Right kidney (tissue), 1 donor: ENCODE measurements at regions not wholly inside any gene's neighbourhood (a gene's known extent, or its start where the extent isn't known, plus 50 kb on each side); places are given as distances from the start of the nearest gene placed in this dataset.

ENCODE experiments used
- DNase-seq: peaks from one replicate; pipeline ENCODE4 v3.0.0-alpha.2; 2016

DNA sequence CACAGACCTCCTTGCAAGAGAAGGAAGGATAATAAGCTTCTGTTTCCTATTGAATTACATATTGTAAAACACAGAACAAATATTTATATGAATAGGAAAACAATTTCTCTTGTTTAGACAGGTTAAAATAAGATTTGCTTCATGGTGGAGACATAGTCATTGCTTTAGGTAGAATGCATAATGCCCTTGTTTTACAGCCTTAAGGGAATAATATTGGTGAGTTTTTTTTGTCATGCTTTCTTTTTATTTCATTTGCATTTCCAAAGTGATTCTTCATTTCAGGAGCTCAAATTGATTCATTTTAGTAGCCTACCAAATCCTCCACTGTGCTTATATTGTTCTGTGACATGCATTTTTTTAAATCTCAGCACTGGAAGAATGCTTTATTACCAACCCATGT, 690.7 kb downstream of the OLFM4 start:
- no peak for DNase-seq

DNA sequence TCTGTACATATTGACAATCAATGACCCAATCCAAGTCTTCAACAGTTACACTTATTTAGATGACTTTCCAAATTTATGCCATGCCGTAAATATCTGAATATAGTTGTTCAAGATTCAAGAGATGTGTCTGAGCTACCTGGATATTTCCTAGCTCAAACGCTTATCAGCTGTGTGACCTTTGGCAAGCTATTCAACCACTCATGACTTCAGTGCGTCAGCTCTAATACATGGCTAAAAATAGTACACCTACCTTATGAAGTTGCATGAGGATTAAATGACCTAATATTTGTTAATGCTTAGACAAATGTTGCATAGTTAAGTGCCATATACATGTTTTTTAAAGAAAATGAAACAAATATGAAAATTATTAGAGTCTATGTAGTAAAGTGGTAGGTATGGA, 704.1 kb downstream of the OLFM4 start:
- no peak for DNase-seq

DNA sequence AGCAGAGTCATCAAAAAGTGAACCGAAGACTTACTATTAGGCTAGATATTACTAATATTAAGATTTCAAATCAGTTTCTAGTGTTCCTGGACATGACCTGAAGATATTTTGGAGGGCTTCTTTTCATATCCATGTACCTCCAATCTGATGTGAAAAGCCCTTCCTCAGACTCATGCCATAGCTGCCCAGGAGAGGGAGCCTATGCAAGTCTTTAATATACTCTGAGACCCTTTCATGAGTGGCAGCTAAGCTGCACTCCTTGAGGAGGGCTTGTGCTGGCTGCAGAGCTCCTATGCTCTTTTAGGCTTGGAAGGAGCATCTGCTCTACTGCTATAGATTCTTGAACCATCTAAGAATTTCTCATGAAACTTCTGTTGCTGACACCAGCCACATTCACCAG, 715.3 kb downstream of the OLFM4 start:
- no peak for DNase-seq

DNA sequence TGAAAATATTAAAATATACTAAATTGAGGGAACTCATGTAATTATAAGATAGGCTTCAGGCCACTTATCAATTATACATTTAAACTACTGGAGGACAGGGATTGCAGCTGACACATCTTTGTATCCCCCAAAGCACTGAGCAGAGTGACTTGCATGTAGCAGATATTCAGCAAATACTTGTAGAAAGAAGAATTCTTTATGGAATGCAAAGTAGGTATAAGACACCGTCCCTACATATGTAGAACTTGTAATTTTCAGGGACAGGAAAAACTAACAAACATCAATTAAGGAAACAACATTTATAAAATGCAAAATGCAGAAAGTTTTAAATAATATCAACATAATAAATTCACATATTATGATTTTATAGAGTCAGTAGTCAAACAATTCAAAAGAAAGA, 719.2 kb downstream of the OLFM4 start:
- DNase-seq, result no peak

DNA sequence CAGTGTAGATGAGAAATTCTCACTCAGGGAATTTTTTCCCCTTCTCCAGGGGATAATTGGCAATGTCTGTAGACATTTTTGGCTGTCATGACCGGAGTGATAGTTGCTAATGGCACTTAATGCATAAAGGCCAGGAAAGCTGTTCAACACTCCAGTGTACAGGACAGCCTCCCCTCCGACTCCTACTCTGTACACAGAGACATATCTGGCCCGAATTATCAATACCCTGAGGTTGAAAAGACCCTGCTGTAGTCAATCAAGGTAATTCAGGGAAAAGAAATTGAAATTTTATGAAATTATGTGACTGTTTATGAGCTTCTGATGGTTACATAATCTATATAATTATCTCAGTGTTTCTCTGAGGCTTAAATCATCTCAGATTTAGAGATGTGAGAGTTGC, 720.7 kb downstream of the OLFM4 start:
- no peak for DNase-seq

DNA sequence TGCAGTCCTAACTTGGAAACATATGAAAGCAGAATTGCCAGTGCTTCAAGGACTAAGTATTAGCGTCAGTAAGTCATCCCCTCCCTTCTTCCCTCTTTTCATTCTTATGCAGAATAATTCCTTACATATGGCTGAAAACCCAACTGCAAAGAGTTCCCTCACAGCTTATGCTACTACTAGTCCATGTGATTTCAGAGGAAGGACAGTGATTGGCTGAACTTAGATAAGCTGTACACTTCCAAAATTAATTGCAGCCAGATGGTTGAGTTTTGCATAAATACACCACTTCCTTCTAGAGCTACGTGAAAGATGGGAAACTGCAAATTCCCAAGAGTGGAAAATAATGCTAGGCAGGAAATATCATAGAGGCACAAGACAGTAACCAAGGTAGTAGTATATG, 730.4 kb downstream of the OLFM4 start:
- no peak for DNase-seq

DNA sequence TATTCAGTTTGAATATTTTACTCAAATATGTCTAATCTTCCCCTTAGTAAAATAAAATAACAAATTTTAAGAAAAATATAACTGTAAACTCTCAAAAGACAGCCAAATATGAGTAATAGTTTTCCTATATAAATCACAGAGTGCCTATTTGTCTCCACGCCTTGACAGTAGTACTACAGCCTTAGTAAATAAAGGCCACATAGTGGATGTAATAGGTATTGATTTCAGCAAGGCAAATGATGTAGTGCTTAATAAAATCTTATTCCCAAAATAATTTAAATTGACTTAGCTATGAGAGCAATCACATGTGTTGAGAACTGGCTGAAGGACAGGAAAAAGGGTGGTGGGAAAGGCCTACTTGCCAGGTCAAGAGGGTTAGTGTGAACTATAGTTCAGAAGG, 747.2 kb downstream of the OLFM4 start:
- no peak for DNase-seq

DNA sequence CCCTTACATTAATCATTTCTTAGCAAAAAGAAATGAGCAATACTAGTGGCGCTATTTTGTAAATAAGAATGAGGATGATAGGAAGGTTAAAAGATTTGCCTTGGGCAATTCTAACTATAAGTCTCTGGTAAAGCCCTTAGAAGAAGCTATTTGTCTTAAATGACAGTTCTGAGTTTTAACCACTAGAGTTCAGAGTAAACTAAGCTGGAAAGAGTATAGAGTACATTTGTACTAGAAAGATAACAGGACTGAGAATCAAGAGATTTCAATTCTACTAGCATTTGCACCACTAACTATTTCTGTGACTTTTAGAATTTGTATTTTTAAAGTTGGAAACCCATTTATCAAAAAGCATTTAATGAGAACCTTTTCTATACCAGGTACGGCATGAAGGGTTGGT, 750.3 kb downstream of the OLFM4 start:
- DNase-seq, result no peak

DNA sequence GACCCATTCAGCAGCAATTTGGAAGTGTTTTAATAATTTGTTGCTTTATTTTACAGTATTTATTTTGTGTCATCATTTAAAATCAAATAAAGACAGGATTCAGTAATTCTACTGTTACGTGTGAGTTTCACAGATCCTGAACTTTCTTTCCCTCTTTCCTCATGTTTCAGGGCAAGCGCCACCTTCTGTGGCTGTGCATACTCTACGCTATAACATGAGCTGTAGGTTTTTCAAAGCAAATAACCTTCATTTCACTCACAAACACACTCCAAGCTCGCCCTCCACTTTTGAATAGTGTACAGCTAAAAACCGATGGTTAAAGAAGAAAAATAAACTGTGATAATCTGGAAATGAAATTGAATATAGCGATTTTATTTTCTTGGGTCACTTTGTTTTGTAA, 753.3 kb downstream of the OLFM4 start:
- DNase-seq, result peak; percentile 29

DNA sequence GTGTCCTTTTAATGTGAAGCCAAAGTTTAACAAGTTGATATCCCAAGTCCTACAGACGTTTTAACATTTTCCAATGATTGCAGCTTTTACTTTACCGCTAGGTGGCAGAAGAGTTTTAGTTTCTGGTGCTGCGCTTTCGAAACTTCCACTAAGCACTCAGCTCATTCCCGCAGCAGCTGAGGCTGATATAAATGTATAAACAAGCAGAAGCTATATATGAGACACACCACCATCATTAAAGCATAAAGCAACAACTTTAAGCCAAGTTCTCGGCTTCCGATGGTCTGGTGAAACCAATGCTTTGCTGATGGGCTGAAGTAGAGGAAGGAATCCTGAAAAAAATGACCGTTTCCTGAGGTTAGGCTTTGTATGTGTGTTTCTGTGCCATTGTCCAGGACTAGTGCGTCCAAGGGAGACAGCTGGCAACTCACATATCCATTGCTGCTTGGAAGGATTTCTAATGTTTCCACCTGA, 753.9 kb downstream of the OLFM4 start:
- peak; percentile 58 for DNase-seq

DNA sequence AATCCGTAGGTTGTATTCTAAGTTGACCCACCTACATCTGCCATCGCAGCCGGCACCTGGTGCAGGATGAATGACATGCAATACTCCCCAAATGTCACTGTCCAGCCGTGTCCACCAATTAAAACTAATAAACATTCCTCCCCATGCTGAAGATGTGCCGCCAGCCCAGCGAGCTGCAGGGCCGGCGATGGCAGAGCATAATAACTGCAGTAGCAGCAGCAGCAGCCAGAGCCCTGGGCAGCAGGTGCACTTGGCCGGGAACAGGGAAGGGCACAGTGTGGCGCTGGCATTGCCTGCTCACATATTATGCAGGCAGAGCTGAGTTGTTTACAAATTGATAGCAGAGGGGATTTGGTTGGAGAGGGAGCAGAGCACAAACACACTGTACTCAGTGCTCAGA, 754.9 kb downstream of the OLFM4 start:
- peak; percentile 15 for DNase-seq

DNA sequence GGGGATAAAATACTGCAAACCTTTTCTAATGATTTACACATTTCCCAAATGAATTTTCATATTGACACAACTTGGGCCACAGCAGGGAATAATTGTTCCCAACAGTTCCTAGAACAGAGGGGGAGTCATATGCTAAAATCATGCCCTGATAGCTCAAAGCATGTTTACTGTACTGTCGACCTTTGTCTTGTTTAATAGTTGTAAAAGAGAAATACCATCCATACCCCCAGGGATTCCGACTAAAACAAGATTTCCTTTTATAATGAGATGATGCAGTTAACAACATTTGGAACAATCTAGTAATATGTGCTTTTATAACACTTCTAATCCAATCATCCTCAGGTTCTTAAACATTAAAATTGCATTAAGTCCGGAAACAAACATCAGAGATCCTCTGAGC, 759.7 kb downstream of the OLFM4 start:
- DNase-seq, result no peak

DNA sequence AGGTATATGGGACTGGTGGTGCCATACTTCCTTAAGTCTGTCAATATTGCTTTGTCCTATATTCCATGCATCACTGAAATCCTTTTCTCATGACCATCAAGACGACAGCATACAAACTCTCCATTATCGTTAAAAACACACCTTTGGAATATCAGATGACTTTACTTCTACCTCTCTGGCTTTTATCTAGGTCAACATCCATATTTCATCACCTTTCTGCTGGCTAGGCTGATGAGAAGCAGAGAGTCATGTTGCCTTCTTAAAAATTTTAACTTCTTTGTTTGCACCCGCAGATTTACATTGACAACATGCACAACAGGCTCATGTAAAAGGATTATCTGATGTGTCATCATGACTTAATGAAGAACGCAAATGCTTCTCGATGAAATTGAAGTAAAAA, 771.4 kb downstream of the OLFM4 start:
- DNase-seq, result no peak

DNA sequence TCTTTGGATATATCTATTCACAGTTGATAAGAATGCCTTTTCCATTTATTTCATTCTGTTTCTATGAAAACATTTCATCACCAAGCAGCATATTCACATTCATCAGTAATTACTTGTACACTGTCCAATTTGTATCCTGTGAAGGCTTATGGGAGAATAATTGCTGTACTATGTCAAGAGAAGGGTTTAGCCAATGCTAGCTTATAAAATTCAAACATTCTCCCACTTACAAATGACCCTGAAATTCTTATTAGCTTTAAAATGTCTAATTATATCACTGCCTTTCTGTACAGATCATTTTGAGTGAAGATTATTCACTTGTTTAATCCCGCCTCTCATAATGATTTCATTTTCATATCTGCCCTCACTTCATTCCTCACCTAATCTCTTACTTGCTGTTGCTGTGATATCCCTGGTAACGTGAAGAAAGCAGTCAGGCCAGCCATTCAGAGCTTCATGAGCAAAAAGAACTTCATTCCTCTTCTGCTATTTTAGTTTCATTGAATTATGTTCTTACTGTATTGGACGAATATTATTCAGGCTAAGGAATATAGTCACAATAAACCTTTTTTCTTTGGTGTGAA, 778.7 kb downstream of the OLFM4 start:
- DNase-seq, result no peak

DNA sequence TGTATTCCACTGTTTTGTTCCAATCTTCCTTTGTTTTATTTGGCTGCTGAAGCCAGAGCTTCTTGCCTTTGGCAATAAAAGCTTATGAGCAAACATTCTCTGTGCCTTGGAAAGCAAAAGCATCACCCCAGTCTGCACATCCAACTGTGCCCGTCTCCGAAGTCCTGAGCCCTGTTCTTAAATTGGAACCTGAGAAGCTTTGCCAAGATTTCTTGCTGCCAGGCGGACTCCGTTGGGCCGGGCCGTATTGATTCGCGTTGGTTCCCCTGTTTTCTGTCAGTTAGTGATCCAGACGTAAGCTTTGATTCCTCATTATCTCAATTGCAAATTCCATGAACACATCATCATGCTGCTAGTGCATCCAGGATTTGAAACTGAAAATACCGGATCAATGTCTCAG, 793.0 kb downstream of the OLFM4 start:
- DNase-seq, result no peak

DNA sequence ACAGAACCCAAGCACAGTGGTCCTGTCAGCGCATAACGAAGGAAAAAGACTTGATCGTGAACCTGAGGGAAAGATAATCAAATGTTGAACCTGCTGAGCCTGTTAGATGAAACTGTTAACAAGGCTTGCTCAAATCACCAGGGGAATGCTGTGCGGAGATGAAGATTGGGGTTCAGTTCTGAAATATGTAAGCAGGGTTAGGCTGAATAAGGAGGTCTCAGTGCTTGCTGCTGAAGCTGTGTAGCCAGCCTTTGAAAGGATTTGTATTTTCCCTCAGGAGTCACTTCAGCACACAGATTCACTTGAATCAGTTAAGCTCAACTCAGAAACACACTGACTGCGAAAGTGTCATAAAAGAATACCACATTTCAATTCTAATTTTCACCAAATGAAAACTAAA, 793.5 kb downstream of the OLFM4 start:
- DNase-seq, result no peak

DNA sequence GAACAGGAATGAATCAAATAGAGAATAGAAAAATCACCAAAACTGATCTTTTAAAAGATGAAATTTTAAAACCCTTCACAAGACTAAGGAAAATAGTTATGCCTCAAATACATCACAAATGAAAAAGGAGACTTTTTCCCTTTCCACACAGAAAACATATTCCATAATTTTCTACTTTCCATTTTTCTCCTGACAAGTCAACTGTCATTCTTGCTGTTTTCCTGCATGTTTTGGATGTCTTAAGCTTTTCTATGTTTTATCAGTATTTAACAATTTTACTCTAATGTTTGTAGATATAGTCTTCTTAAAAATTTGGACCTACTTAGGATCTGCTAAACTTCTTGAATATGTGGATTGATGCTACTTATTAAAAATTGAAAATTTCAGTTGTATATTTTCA, 810.8 kb downstream of the OLFM4 start:
- no peak for DNase-seq

DNA sequence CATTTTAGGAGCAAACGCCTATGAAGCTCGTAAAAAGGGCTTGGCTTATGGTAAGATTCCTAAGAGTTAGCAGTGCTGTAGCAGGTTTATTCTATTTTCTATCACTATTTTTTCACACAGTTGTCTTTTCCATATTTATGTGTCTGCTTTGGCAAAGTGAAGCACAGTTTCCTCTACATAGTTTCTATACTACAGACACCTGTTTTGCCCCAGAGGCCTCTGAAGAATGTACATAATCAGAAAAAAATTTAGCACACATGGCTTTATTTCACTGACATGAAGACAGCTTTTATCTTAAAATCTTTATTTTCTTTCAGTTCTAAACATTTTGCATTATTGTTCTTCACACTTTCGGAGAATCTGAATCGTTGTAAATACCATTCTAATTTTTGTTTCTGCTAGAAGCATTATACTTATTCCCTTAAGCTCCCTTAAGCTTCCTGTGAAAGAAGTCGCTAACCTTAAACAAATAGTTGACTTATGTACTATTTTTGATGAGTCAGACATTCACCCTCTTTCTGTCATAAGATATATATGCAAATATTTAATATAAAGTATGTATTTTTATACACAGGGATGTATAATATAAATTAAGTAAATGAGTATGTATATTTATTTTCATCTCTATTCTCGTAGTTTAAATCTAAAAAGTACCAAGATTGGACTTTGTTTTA, 816.0 kb downstream of the OLFM4 start:
- DNase-seq, result no peak

DNA sequence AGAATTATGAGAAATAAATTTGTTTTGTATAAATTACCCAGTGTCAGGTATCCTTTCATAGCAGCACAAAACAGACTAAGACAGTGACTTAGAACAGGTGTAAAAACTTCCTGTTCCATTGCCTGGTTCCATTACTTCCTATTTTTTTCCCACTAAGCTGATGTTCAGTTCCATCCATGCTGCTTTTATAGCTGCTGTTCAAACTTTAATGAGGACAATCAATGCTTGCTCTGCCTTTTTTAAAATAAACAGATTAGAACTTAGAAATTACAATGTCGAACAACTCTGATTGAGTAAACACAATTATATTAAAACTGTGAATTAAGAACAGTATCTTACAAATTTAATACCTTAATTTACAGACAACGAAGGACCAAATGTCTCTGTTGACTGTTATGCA, 818.9 kb downstream of the OLFM4 start:
- no peak for DNase-seq

DNA sequence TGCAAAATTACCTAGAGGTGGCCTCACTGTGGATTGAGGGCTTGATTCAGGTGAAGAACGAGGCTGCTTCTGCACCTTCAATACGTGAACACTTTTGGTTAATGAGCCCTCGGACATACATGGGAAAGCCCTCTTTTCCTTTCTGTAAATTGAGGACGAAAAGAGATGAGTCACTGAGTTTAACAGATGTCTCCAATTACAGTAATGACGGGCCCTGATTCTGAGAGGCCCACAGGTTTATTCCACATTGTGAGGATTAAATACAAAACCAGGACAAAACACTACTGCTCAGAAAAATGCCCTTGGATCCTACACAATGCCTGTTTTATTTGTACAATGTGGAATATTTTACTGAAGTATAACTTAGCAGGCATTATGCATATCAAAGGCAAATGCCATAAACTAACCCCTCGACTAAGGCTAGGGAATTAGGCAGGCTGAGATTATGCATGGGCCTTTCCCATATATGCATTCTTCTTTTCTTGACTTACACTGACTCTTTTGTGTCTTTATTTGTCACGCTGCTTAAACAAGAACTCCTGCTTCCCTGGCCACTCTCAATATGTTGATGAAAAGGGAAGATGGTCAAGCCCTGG, 819.9 kb downstream of the OLFM4 start:
- no peak for DNase-seq

DNA sequence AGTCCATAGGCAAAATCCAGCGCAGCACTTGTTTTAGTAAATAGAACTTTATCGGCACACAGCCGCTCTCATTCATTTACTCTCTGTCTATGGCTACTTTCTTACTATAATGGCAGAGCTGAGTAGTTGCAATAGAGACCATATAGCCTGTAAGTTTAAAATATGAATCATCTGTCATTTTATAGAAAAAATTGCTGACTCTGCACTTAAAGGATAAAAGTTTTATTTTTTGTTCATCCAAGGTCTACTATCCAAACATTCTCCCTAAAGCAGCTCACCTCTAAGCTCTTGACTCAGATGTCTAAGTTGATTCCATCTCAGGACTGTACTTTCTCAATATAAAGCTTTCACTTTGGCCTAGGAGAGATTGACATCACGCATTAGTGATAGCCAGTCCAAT, 825.7 kb downstream of the OLFM4 start:
- no peak for DNase-seq

DNA sequence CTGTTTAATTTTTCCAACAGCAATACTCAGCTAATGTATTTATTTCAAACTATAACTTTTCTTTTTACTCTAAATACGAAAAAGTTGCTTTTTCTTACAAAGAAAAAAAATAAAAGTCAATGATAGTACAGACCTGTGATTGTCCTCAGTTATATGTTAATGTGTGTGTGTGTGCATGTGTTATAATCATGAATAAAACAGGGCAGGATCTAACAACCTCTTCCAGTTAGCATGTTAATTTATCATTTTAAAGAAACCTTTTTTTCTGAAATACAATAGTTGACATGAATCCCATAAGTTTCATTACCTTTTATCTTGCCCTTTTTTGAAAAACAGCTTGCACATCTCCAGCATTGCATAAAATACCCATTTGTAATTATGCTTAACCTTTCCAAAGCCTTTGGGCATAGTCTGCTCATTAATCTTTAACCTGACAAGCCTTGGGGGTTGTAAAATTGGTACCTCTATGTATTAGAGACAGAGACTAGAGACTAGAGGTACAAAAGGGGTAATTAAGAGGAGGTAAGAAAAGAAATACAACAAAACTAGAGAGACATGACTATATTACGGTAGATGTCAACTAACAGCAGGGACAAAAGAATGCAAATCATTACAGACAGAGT, 828.1 kb downstream of the OLFM4 start:
- DNase-seq, result no peak

DNA sequence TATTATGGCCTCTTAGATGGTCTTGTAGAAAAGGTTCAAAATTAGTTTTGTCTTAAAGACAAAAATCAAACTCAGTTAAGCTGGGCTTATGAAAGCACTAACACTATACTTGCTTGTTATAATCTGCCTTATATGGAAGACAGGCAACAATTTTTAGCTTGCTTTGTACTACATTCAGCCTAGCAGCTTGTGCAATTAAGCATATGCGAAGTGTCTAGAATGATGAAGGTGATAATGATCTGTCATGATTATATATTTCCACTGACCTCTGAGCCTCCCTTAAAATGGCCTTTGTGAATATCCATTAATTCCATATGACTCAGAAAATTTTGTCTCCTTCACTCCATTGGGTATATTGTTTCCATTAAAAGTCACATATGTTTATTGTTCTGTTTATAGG, 834.9 kb downstream of the OLFM4 start:
- DNase-seq, result no peak

DNA sequence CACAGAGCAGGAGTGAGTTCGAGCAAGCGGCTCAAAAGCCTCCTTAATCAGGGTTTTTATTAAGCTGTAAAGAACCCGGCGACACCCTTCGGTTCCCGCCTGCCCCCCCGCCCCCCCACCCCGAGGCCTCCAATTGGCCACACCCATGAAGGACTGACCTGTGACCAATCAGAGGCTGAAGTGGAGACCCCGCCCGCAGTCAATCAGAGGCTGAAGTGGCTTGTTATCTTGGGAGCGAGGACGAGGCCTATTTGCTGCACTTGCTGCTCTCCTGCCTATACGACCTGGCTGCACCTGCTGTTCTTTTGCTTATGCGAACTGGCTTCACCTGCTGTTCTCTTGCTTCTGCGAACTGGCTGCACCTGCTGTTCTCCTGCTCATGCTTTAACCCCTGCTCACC, 844.9 kb downstream of the OLFM4 start:
- no peak for DNase-seq
